Muscle layer of colon (tissue), 2 donors: ENCODE measurements at regions not wholly inside any gene's neighbourhood (a gene's known extent, or its start where the extent isn't known, plus 50 kb on each side); places are given as distances from the start of the nearest gene placed in this dataset.
"Not testable (repeated sequence)": the region's sequence is repeated elsewhere in the genome, so short reads cannot be mapped to it uniquely, and the experiment has no call there.

Experiments
- H3K27ac ChIP-seq: one replicate; pipeline ENCODE4 v1.7.0; 2013; ENCODE audit warnings: low read depth, mild to moderate bottlenecking, low read length, moderate library complexity
- H3K27me3 ChIP-seq, 2 donors: one replicate each; pipeline ENCODE4 v1.7.0; 2013; ENCODE audit warnings: low read length in 2 of 2, mild to moderate bottlenecking in 2 of 2; ENCODE audit not compliant: insufficient read depth in 2 of 2, control insufficient read depth in 1 of 2
- H3K36me3 ChIP-seq: one replicate; pipeline ENCODE4 v1.7.0; 2013; ENCODE audit warnings: mild to moderate bottlenecking, low read length; ENCODE audit not compliant: insufficient read depth
- H3K4me1 ChIP-seq: one replicate; pipeline ENCODE4 v1.7.0; 2013; ENCODE audit warnings: mild to moderate bottlenecking, low read length; ENCODE audit not compliant: insufficient read depth
- H3K4me3 ChIP-seq, 2 donors: one replicate each; pipeline ENCODE4 v1.7.0; 2013; ENCODE audit warnings: low read length in 2 of 2, low read depth in 1 of 2, mild to moderate bottlenecking in 1 of 2, moderate library complexity in 1 of 2
- H3K9ac ChIP-seq: one replicate; pipeline ENCODE4 v1.7.0; 2013; ENCODE audit warnings: low read length
- H3K9me3 ChIP-seq: one replicate; pipeline ENCODE4 v1.7.0; 2013; ENCODE audit warnings: mild to moderate bottlenecking, low read length
- donor health status: abdominal sarcoma.
- donor health status: Adenocarcinoma of cecum.

GRCh38 chr2:131774955-131775555 is 247.4 kb downstream of the CCDC74A start:
- H3K27me3 ChIP-seq, H3K9ac ChIP-seq, H3K36me3 ChIP-seq, H3K4me3 ChIP-seq, H3K9me3 ChIP-seq, H3K4me1 ChIP-seq, H3K27ac ChIP-seq: not testable (repeated sequence)

GRCh38 chr2:131775903-131776506 is 248.3 kb downstream of the CCDC74A start:
- not testable (repeated sequence) for H3K4me3 ChIP-seq, H3K27me3 ChIP-seq, H3K4me1 ChIP-seq, H3K9me3 ChIP-seq, H3K36me3 ChIP-seq, H3K9ac ChIP-seq, H3K27ac ChIP-seq

GRCh38 chr2:131780446-131780845 is 252.8 kb downstream of the CCDC74A start:
- not testable (repeated sequence) for H3K36me3 ChIP-seq, H3K4me3 ChIP-seq, H3K27ac ChIP-seq

GRCh38 chr2:131801210-131801744 is 273.6 kb downstream of the CCDC74A start:
- no peak overlapping the region for H3K27ac ChIP-seq
- H3K4me1 ChIP-seq: no peaks in the 10 kb centered on the region
- no peaks in the 10 kb centered on the region for H3K9me3 ChIP-seq
- H3K27me3 ChIP-seq: no peaks in the 10 kb centered on the region
- no peaks in the 10 kb centered on the region for H3K36me3 ChIP-seq
- H3K4me3 ChIP-seq: no peak overlapping the region
- no peak overlapping the region for H3K9ac ChIP-seq

More at GRCh38 chr2:131780446-131780845, 252.8 kb downstream of the CCDC74A start:
- not testable (repeated sequence) for H3K9ac ChIP-seq, H3K27me3 ChIP-seq, H3K4me1 ChIP-seq, H3K9me3 ChIP-seq

- H3K27me3 ChIP-seq, H3K9ac ChIP-seq, H3K4me1 ChIP-seq, H3K27ac ChIP-seq, H3K4me3 ChIP-seq, H3K9me3 ChIP-seq, H3K36me3 ChIP-seq: not testable (repeated sequence)
Observed at GRCh38 chr2:131801745-131802350, 274.2 kb downstream of the CCDC74A start.

GRCh38 chr2:131802351-131802836 is 274.7 kb downstream of the CCDC74A start:
- not testable (repeated sequence) for H3K9ac ChIP-seq, H3K9me3 ChIP-seq, H3K36me3 ChIP-seq, H3K27me3 ChIP-seq, H3K27ac ChIP-seq, H3K4me1 ChIP-seq
- peak overlapping the region in 1 of 2 donors; percentile 14 for H3K4me3 ChIP-seq

- H3K27ac ChIP-seq, H3K4me3 ChIP-seq, H3K4me1 ChIP-seq, H3K36me3 ChIP-seq, H3K9me3 ChIP-seq, H3K9ac ChIP-seq, H3K27me3 ChIP-seq: not testable (repeated sequence)
Observed at GRCh38 chr2:131803237-131803636, 275.5 kb downstream of the CCDC74A start.

GRCh38 chr2:131812605-131813004 is 284.9 kb downstream of the CCDC74A start:
- not testable (repeated sequence) for H3K36me3 ChIP-seq, H3K27me3 ChIP-seq, H3K9me3 ChIP-seq, H3K4me1 ChIP-seq, H3K4me3 ChIP-seq, H3K9ac ChIP-seq, H3K27ac ChIP-seq

GRCh38 chr2:131813378-131813777 is 285.7 kb downstream of the CCDC74A start:
- H3K4me1 ChIP-seq, H3K27me3 ChIP-seq, H3K4me3 ChIP-seq, H3K27ac ChIP-seq, H3K9ac ChIP-seq, H3K36me3 ChIP-seq, H3K9me3 ChIP-seq: not testable (repeated sequence)

- H3K4me3 ChIP-seq, H3K9ac ChIP-seq, H3K4me1 ChIP-seq, H3K36me3 ChIP-seq, H3K27me3 ChIP-seq, H3K27ac ChIP-seq, H3K9me3 ChIP-seq: not testable (repeated sequence)
Observed at GRCh38 chr2:131818267-131818973, 290.7 kb downstream of the CCDC74A start.

GRCh38 chr2:131822237-131822721 is 294.6 kb downstream of the CCDC74A start:
- not testable (repeated sequence) for H3K9me3 ChIP-seq, H3K27ac ChIP-seq, H3K36me3 ChIP-seq, H3K4me1 ChIP-seq, H3K9ac ChIP-seq, H3K4me3 ChIP-seq, H3K27me3 ChIP-seq
